OCI-LY7 (cell line): ENCODE measurements at regions not wholly inside any gene's neighbourhood (a gene's known extent, or its start where the extent isn't known, plus 50 kb on each side); places are given as distances from the start of the nearest gene placed in this dataset.

Experiments used
- BruUV-seq: library from RNA; stranded (reverse); fragments of 400-500 nt; replicated peaks from 2 replicates; lab custom pipeline; 2021; lab: Mats Ljungman, UMichigan
- CTCF ChIA-PET: fragments of 300-600 bp; sonication (Branson Sonifier 250); formaldehyde crosslinking; loops from one replicate; lab custom pipeline; 2022; ENCODE audit warnings: antibody characterized with exemption; ENCODE audit not compliant: unreplicated experiment; lab: Charles Lee
- POLR2A ChIA-PET: fragments of 300-600 bp; sonication (Branson Sonifier 250); formaldehyde crosslinking; loops from one replicate; lab custom pipeline; 2022; ENCODE audit warnings: antibody characterized with exemption; lab: Charles Lee
- DNase-seq: peaks from one replicate; pipeline ENCODE4 v3.0.0-alpha.2; 2015; ENCODE audit warnings: low spot score
- H2AFZ ChIP-seq: fragments of 200-600 bp; sonication (generic), shearing (Covaris generic); 2 replicates; pipeline ENCODE4 v1.6.1; 2014; ENCODE audit warnings: mild to moderate bottlenecking, antibody characterized with exemption, low read length, moderate library complexity
- H3K27ac ChIP-seq: fragments of 200-600 bp; sonication (generic); 2 replicates; pipeline ENCODE4 v1.5.1; 2014; ENCODE audit warnings: mixed run types, low read depth, mild to moderate bottlenecking, moderate library complexity, low read length, inconsistent platforms; ENCODE audit not compliant: poor library complexity, severe bottlenecking
- H3K36me3 ChIP-seq: fragments of 200-600 bp; sonication (generic); 2 replicates; pipeline ENCODE4 v1.6.1; 2014; ENCODE audit warnings: mild to moderate bottlenecking, antibody characterized with exemption, low read length, moderate library complexity, mixed read lengths; ENCODE audit not compliant: insufficient read depth
- H3K4me1 ChIP-seq: fragments of 200-600 bp; sonication (generic); 2 replicates; pipeline ENCODE4 v1.5.1; 2014; ENCODE audit warnings: mild to moderate bottlenecking, low read length; ENCODE audit not compliant: insufficient read depth, poor library complexity, severe bottlenecking
- H3K4me2 ChIP-seq: fragments of 200-600 bp; sonication (generic); 2 replicates; pipeline ENCODE4 v1.6.1; 2014; ENCODE audit warnings: mild to moderate bottlenecking, low read length
- H3K4me3 ChIP-seq: fragments of 200-600 bp; sonication (generic); 2 replicates; pipeline ENCODE4 v1.5.1; 2014; ENCODE audit warnings: mild to moderate bottlenecking, low read depth, low read length; ENCODE audit not compliant: poor library complexity, severe bottlenecking
- H3K79me2 ChIP-seq: fragments of 200-600 bp; sonication (generic); 2 replicates; pipeline ENCODE4 v1.6.1; 2016; ENCODE audit warnings: low read depth, mild to moderate bottlenecking, low read length, moderate library complexity, mixed read lengths; ENCODE audit not compliant: insufficient read depth
- H3K9me2 ChIP-seq: fragments of 200-600 bp; sonication (generic); 2 replicates; pipeline ENCODE4 v1.6.1; 2016; ENCODE audit warnings: mild to moderate bottlenecking, low read length, mixed read lengths; ENCODE audit not compliant: insufficient read depth
- H3K9me3 ChIP-seq: fragments of 200-600 bp; sonication (generic); 2 replicates; pipeline ENCODE4 v1.6.1; 2014; ENCODE audit warnings: mild to moderate bottlenecking, mixed run types, low read length, mixed read lengths
- H4K20me1 ChIP-seq: fragments of 200-600 bp; sonication (generic); 2 replicates; pipeline ENCODE4 v1.6.1; 2014; ENCODE audit warnings: mild to moderate bottlenecking, antibody characterized with exemption, low read length, moderate library complexity, mixed read lengths; ENCODE audit not compliant: insufficient read depth
- CTCF ChIP-seq: fragments of 200-600 bp; sonication (generic); conservative IDR thresholded peaks from 2 replicates; pipeline ENCODE4 v1.5.1; 2014; ENCODE audit warnings: mild to moderate bottlenecking, antibody characterized with exemption, low read length, moderate library complexity, mixed read lengths
- EZH2phosphoT487 ChIP-seq: fragments of 200-600 bp; sonication (generic); IDR thresholded peaks from 2 replicates; pipeline ENCODE4 v1.6.1; 2018; ENCODE audit warnings: low read depth, borderline replicate concordance, mild to moderate bottlenecking, mixed run types, antibody characterized with exemption, low read length, moderate library complexity, mixed read lengths
- intact Hi-C: fragments of 100-400 bp; cut with micrococcal nuclease; formaldehyde crosslinking; loops from one replicate; pipeline ENCODE4 v1.10.0; 2022; ENCODE audit not compliant: unreplicated experiment

GRCh38 chrX:149322316-149322715 lies 182.8 kb downstream of the IDS start:
- Histone ChIP-seq H3K9me3 (no peaks in the 10 kb centered on the region), H3K4me1 (no peaks in the 10 kb centered on the region), H3K9me2 (no peaks in the 10 kb centered on the region), H2AFZ (no peak overlapping the region), H3K4me2 (no peak overlapping the region), H3K4me3 (no peak overlapping the region), H3K79me2 (no peaks in the 10 kb centered on the region), H3K27ac (no peak overlapping the region), H4K20me1 (no peaks in the 10 kb centered on the region), H3K36me3 (no peaks in the 10 kb centered on the region)
- intact Hi-C loops, result no loop called here
- no TSS peak for BruUV-seq
- ChIA-PET CTCF (no interaction called here), POLR2A (no interaction called here)
- no peak for DNase-seq
- no peak for TF ChIP-seq CTCF
- TF ChIP-seq EZH2phosphoT487, result no peak

GRCh38 chrX:149313871-149314371 lies 191.2 kb downstream of the IDS start:
- intact Hi-C loops, result loop anchor here (5.0 kb wide), 1 partner anchor 383 kb away; no protein-coding TSS in a partner anchor
- H3K9me2 ChIP-seq, result no peaks in the 10 kb centered on the region
- no peak for TF ChIP-seq CTCF
- no peak for TF ChIP-seq EZH2phosphoT487
- H3K4me2 ChIP-seq, result no peak overlapping the region
- ChIA-PET CTCF (no interaction called here), POLR2A (no interaction called here)
- H3K79me2 ChIP-seq, result no peaks in the 10 kb centered on the region
- no peak overlapping the region for H3K27ac ChIP-seq
- no TSS peak for BruUV-seq
- no peaks in the 10 kb centered on the region for H4K20me1 ChIP-seq
- DNase-seq, result no peak
- no peaks in the 10 kb centered on the region for H3K4me1 ChIP-seq
- no peaks in the 10 kb centered on the region for H3K36me3 ChIP-seq
- no peak overlapping the region for H3K4me3 ChIP-seq
- H3K9me3 ChIP-seq, result no peaks in the 10 kb centered on the region
- no peak overlapping the region for H2AFZ ChIP-seq

- no peaks in the 10 kb centered on the region for H3K9me2 ChIP-seq
- ChIA-PET CTCF (no interaction called here), POLR2A (no interaction called here)
- no peaks in the 10 kb centered on the region for H3K79me2 ChIP-seq
- no peak for TF ChIP-seq CTCF
- no peak for TF ChIP-seq EZH2phosphoT487
- H3K9me3 ChIP-seq, result no peaks in the 10 kb centered on the region
- intact Hi-C loops, result loop anchor here (5.0 kb wide), 1 partner anchor 384 kb away; no protein-coding TSS in a partner anchor
- no peak overlapping the region for H2AFZ ChIP-seq
- H3K36me3 ChIP-seq, result no peaks in the 10 kb centered on the region
- H3K4me1 ChIP-seq, result no peaks in the 10 kb centered on the region
- no peak overlapping the region for H3K4me2 ChIP-seq
- no peak overlapping the region for H3K27ac ChIP-seq
- H3K4me3 ChIP-seq, result no peak overlapping the region
- BruUV-seq, result no TSS peak
- H4K20me1 ChIP-seq, result no peaks in the 10 kb centered on the region
- DNase-seq, result no peak
These were observed 192.1 kb downstream of the IDS start for GRCh38 chrX:149312988-149313387.
